Trophoblast cell (in vitro differentiated cells and primary cell): ENCODE measurements at regions not wholly inside any gene's neighbourhood (a gene's known extent, or its start where the extent isn't known, plus 50 kb on each side); places are given as distances from the start of the nearest gene placed in this dataset.

ENCODE experiments used
- DNase-seq, 2 donors: peaks; one replicate each; pipeline ENCODE4 v3.0.0-alpha.2; 2016
- H2AFZ ChIP-seq: 2 replicates; pipeline ENCODE4 v1.6.1; 2013; ENCODE audit warnings: low read length, moderate library complexity, mild to moderate bottlenecking; ENCODE audit not compliant: insufficient read depth, poor library complexity
- H2AK5ac ChIP-seq: 2 replicates; pipeline ENCODE4 v1.6.1; 2013; ENCODE audit warnings: mild to moderate bottlenecking, low read length
- H2BK120ac ChIP-seq: 2 replicates; pipeline ENCODE4 v1.6.1; 2013; ENCODE audit warnings: low read length, mild to moderate bottlenecking, moderate library complexity; ENCODE audit not compliant: insufficient read depth, poor library complexity
- H2BK12ac ChIP-seq: 2 replicates; pipeline ENCODE4 v1.6.1; 2013; ENCODE audit warnings: mild to moderate bottlenecking, low read length, moderate library complexity
- H2BK5ac ChIP-seq: 2 replicates; pipeline ENCODE4 v1.6.1; 2013; ENCODE audit warnings: low read length, low read depth, moderate library complexity, mild to moderate bottlenecking; ENCODE audit not compliant: poor library complexity
- H3K14ac ChIP-seq: 2 replicates; pipeline ENCODE4 v1.6.1; 2013; ENCODE audit warnings: mild to moderate bottlenecking, low read length
- H3K18ac ChIP-seq: 2 replicates; pipeline ENCODE4 v1.6.1; 2013; ENCODE audit warnings: mild to moderate bottlenecking, low read length
- H3K23ac ChIP-seq: 2 replicates; pipeline ENCODE4 v1.6.1; 2013; ENCODE audit warnings: low read length
- H3K27ac ChIP-seq: 2 replicates; pipeline ENCODE4 v1.5.1; 2013; ENCODE audit warnings: low read depth, mild to moderate bottlenecking, inconsistent platforms, low read length, moderate library complexity
- H3K27me3 ChIP-seq: 2 replicates; pipeline ENCODE4 v1.6.1; 2013; ENCODE audit warnings: inconsistent platforms, mild to moderate bottlenecking, low read length, moderate library complexity; ENCODE audit not compliant: insufficient read depth
- H3K36me3 ChIP-seq, 2 experiments: 1 replicate in 1 of 2; 2 replicates in 1 of 2; pipeline ENCODE4 v1.6.1; 2013; ENCODE audit warnings: low read length in 2 of 2, mild to moderate bottlenecking in 2 of 2, moderate library complexity in 1 of 2; ENCODE audit not compliant: insufficient read depth in 2 of 2, control insufficient read depth in 1 of 2
- H3K4ac ChIP-seq: 2 replicates; pipeline ENCODE4 v1.6.1; 2013; ENCODE audit warnings: low read depth, mild to moderate bottlenecking, low read length, moderate library complexity
- H3K4me1 ChIP-seq, 2 experiments: 1 replicate in 1 of 2; 2 replicates in 1 of 2; pipeline ENCODE4 v1.6.1; 2013; ENCODE audit warnings: low read length in 2 of 2, mild to moderate bottlenecking in 2 of 2, moderate library complexity in 1 of 2; ENCODE audit not compliant: insufficient read depth in 2 of 2, control insufficient read depth in 1 of 2
- H3K4me2 ChIP-seq: 2 replicates; pipeline ENCODE4 v1.6.1; 2013; ENCODE audit warnings: inconsistent platforms, mild to moderate bottlenecking, low read length, moderate library complexity
- H3K4me3 ChIP-seq: 2 replicates; pipeline ENCODE4 v1.5.1; 2013; ENCODE audit warnings: mild to moderate bottlenecking, low read depth, low read length, inconsistent platforms
- H3K79me1 ChIP-seq: one replicate; pipeline ENCODE4 v1.6.1; 2013; ENCODE audit warnings: low read length
- H3K79me2 ChIP-seq: 2 replicates; pipeline ENCODE4 v1.6.1; 2013; ENCODE audit warnings: low read length, mild to moderate bottlenecking; ENCODE audit not compliant: control insufficient read depth, insufficient read depth, poor library complexity
- H3K9ac ChIP-seq: 2 replicates; pipeline ENCODE4 v1.6.1; 2013; ENCODE audit warnings: mild to moderate bottlenecking, low read length
- H3K9me3 ChIP-seq: 2 replicates; pipeline ENCODE4 v1.6.1; 2013; ENCODE audit warnings: low read depth, mild to moderate bottlenecking, control low read depth, inconsistent platforms, low read length; ENCODE audit not compliant: insufficient read depth
- H4K12ac ChIP-seq: 2 replicates; pipeline ENCODE4 v1.6.1; 2013; ENCODE audit warnings: low read depth, mild to moderate bottlenecking, low read length, moderate library complexity
- H4K8ac ChIP-seq: 2 replicates; pipeline ENCODE4 v1.6.1; 2013; ENCODE audit warnings: low read depth, mild to moderate bottlenecking, low read length, moderate library complexity
- H4K91ac ChIP-seq: one replicate; pipeline ENCODE4 v1.6.1; 2013; ENCODE audit warnings: low read depth, mild to moderate bottlenecking, low read length, moderate library complexity
- WGBS: extraction: QIAGEN DNeasy Blood & Tissue Kit; methylation state at CpG from one replicate; pipeline ENCODE4 v1.1.7; 2013; ENCODE audit warnings: missing lambda C conversion rate; ENCODE audit not compliant: insufficient read length, insufficient coverage; ENCODE audit errors: extremely low coverage; 5-methylcytosine and 5-hydroxymethylcytosine counted together

DNA sequence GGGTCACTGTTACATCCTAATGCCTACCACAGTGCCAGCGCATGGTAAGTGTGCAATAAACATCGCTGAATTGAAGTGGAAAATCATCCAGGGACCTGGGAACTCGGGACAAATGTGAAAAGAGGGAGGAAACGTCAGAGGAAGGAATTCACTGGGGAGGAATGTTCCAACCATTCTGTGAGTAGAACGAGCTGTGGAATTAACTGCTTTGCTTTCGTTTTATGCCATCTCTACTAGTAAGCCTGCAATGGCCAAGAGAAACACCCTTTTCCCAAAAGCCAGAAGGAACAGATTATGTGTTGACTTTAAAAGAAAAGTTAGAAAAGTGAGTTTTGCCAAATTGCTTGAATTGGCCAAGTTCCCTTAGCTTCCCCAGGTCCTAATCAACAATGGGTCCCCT is 1044.9 kb downstream of the TYW1 start:
- no peak overlapping the region for H3K4ac ChIP-seq
- no peaks in the 10 kb centered on the region for H3K36me3 ChIP-seq
- H4K91ac ChIP-seq = no peak overlapping the region
- no peak overlapping the region for H4K8ac ChIP-seq
- DNase-seq = no peak
- H3K79me2 ChIP-seq = no peaks in the 10 kb centered on the region
- H2BK12ac ChIP-seq = no peak overlapping the region
- H4K12ac ChIP-seq = no peak overlapping the region
- H3K9ac ChIP-seq = no peak overlapping the region
- no peak overlapping the region for H3K4me3 ChIP-seq
- H3K4me1 ChIP-seq = no peaks in the 10 kb centered on the region
- no peak overlapping the region for H3K18ac ChIP-seq
- no peak overlapping the region for H3K23ac ChIP-seq
- H3K9me3 ChIP-seq = peaks cover 1% of the 10 kb centered on the region
- H2BK5ac ChIP-seq = no peak overlapping the region
- no peak overlapping the region for H3K14ac ChIP-seq
- no peak overlapping the region for H2AK5ac ChIP-seq
- no CpG with 5 or more reads among the region's 6 CpGs for WGBS
- H3K79me1 ChIP-seq = no peaks in the 10 kb centered on the region
- H3K4me2 ChIP-seq = no peak overlapping the region
- no peak overlapping the region for H2BK120ac ChIP-seq
- no peaks in the 10 kb centered on the region for H3K27me3 ChIP-seq
- no peak overlapping the region for H2AFZ ChIP-seq
- H3K27ac ChIP-seq = no peak overlapping the region

DNA sequence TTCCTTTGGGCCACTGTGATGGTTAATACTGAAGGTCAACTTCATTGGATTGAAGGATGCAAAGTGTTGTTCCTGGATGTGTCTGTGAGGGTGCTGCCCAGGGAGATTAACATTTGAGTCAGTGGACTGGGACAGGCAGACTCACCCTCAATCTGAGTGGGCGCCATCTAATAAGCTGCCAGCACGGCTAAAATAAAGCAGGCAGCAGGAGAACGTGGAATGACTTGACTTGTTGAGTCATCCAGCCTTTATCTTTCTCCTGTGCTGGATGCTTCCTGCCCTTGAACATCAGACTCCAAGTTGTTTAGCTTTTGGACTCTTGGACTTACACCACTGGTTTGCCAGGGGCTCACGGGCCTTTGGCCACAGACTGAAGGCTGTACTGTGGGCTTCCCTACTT is 1046.9 kb downstream of the TYW1 start:
- H2BK120ac ChIP-seq = no peak overlapping the region
- no peak overlapping the region for H4K91ac ChIP-seq
- H4K8ac ChIP-seq = no peak overlapping the region
- no peaks in the 10 kb centered on the region for H3K36me3 ChIP-seq
- H3K23ac ChIP-seq = no peak overlapping the region
- H3K79me1 ChIP-seq = no peaks in the 10 kb centered on the region
- no peak for DNase-seq
- no peak overlapping the region for H2AFZ ChIP-seq
- H3K79me2 ChIP-seq = no peaks in the 10 kb centered on the region
- H3K27ac ChIP-seq = no peak overlapping the region
- no peak overlapping the region for H3K9ac ChIP-seq
- WGBS = no CpG with 5 or more reads among the region's 4 CpGs
- H3K4ac ChIP-seq = no peak overlapping the region
- no peak overlapping the region for H3K18ac ChIP-seq
- peaks cover 1% of the 10 kb centered on the region for H3K9me3 ChIP-seq
- H4K12ac ChIP-seq = no peak overlapping the region
- H3K4me3 ChIP-seq = no peak overlapping the region
- H3K14ac ChIP-seq = no peak overlapping the region
- H2BK12ac ChIP-seq = no peak overlapping the region
- H3K27me3 ChIP-seq = no peaks in the 10 kb centered on the region
- no peaks in the 10 kb centered on the region for H3K4me1 ChIP-seq
- no peak overlapping the region for H3K4me2 ChIP-seq
- no peak overlapping the region for H2BK5ac ChIP-seq
- H2AK5ac ChIP-seq = no peak overlapping the region

DNA sequence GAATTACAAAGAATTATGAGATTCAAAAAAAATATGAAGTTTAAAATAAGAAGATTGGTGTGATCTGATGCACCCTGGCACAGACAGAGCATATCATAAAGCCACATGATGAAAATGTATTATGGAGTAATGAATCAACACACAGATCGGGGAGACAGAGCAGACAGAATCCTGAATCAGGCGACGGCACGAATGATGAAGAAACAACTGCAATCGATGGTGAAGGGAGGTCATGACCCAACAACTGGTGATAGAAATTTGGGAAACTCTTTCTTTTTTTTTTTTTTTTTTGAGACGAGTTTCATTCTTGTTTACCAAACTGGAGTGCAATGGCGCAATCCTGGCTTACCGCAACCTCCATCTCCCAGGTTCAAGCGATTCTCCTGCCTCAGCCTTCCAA is 1054.0 kb downstream of the TYW1 start:
- Histone ChIP-seq H3K4me1 (no peaks in the 10 kb centered on the region), H3K23ac (no peak overlapping the region), H2AFZ (no peak overlapping the region), H3K9ac (no peak overlapping the region), H4K12ac (no peak overlapping the region), H2AK5ac (no peak overlapping the region), H4K91ac (no peak overlapping the region), H3K27ac (no peak overlapping the region), H3K4ac (no peak overlapping the region), H3K4me2 (no peak overlapping the region), H3K79me1 (no peaks in the 10 kb centered on the region), H3K9me3 (no peaks in the 10 kb centered on the region), H3K36me3 (no peaks in the 10 kb centered on the region), H3K18ac (no peak overlapping the region), H3K79me2 (no peaks in the 10 kb centered on the region), H3K27me3 (no peaks in the 10 kb centered on the region), H3K14ac (no peak overlapping the region), H3K4me3 (no peak overlapping the region), H2BK5ac (no peak overlapping the region), H2BK120ac (no peak overlapping the region), H4K8ac (no peak overlapping the region), H2BK12ac (no peak overlapping the region)
- WGBS = no CpG with 5 or more reads among the region's 9 CpGs
- no peak for DNase-seq

DNA sequence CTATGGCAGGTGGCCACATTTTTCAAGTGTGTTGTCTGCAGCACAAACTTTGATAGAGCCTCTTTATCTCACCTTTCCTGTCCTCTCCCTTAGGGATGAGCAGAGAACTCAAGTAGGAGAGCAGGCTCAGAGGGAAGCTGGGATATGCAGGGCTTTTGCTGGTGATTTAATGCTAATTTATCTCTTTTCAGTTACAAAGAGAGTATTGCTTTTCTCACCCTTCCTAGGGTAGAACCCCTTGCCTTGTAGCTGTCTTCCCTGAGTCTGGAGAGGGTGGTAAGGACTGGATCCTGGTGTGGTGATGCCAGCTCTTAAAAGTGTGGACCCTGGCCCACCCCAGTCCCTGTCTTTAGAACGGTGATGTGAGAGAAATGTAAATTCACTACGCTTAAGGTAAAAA is 1061.4 kb downstream of the TYW1 start:
- Histone ChIP-seq H2AFZ (no peak overlapping the region), H3K27ac (no peak overlapping the region), H3K4me3 (no peak overlapping the region), H4K12ac (no peak overlapping the region), H3K36me3 (no peaks in the 10 kb centered on the region), H2AK5ac (no peak overlapping the region), H3K18ac (no peak overlapping the region), H3K27me3 (no peaks in the 10 kb centered on the region), H4K8ac (no peak overlapping the region), H2BK5ac (no peak overlapping the region), H3K79me1 (no peaks in the 10 kb centered on the region), H3K9me3 (no peaks in the 10 kb centered on the region), H2BK120ac (no peak overlapping the region), H3K79me2 (no peaks in the 10 kb centered on the region), H3K9ac (no peak overlapping the region), H4K91ac (no peak overlapping the region), H3K14ac (no peak overlapping the region), H3K4me1 (no peaks in the 10 kb centered on the region), H3K4ac (no peak overlapping the region), H2BK12ac (no peak overlapping the region), H3K4me2 (no peak overlapping the region), H3K23ac (no peak overlapping the region)
- no CpG with 5 or more reads among the region's 2 CpGs for WGBS
- no peak for DNase-seq
